GM18507 (cell line): ENCODE measurements at regions not wholly inside any gene's neighbourhood (a gene's known extent, or its start where the extent isn't known, plus 50 kb on each side); places are given as distances from the start of the nearest gene placed in this dataset.
"Not testable (repeated sequence)": the region's sequence is repeated elsewhere in the genome, so short reads cannot be mapped to it uniquely, and the experiment has no call there.

Experiments used
- DNase-seq: peaks from one replicate; pipeline ENCODE4 v3.0.0; 2011; ENCODE audit warnings: low read depth; ENCODE audit not compliant: insufficient read length; ENCODE audit errors: extremely low spot score
- FAIRE-seq: peaks from 2 replicates; lab custom pipeline; 2011; peaks lifted over from hg19 to GRCh38; lab: Jason Lieb, UNC

DNA sequence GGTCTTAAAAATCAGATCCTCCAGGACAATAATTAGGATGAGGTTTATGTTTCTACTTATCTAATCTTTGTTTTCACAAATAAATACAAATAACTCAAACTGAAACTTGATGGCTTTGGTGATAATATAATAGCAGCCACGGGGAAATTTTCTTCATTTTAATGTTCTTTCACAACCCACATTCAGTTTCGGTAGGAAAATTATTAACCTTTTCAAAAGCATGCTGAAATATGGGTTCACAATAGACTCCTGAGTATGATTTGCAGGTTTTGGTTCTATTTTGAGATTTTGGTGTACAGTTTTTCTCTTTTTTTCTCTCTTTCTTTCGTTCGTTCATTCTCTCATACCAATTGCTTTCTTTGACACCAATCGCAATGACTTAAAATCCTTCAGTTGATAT, 233.9 kb upstream of the PLGLB2 start:
- not testable (repeated sequence) for DNase-seq
- FAIRE-seq = peak; percentile 75

DNA sequence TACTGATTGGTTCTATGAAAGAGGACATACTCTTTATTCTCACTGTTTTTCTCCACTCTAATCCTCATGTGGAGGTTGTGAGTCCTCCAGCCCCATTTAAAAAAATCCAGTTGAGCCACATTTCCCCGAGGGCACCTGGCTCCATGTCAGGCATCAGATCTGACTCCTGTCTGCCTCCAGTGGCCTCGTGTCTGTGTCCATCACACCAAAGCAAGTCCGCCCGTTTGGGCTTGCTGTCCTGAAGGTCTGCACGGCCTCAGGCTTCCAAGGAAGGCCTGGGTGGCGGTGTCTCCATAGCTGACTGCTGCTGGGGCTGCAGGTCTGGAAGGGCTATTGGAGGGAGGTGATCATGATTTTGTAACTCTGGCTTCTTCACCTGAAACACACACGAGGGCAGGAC, 233.4 kb upstream of the PLGLB2 start:
- FAIRE-seq, DNase-seq: not testable (repeated sequence)

GRCh38 chr2:87515226-87515625, 232.7 kb upstream of the PLGLB2 start:
- FAIRE-seq, DNase-seq: not testable (repeated sequence)

DNA sequence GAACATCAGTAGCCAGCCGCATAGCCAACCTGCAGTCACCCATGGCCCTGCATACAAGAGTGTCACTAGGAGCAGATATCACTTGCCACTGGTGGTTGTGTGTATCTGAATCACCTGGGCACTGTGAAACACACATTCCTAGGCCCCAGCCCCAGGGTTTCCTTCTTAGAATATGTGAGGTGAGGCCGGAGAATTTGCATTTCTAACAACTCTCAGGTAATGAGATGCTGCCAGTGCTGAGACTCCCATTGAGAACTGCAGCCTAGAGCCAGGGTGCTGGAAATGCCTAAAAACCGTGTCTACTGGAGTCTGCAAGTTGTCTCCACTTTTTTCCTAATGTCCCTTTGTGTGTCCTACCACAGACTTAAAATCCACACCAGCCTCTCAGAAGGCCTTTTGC, 232.0 kb upstream of the PLGLB2 start:
- not testable (repeated sequence) for FAIRE-seq, DNase-seq

- not testable (repeated sequence) for FAIRE-seq, DNase-seq
Measured at GRCh38 chr2:87516369-87516967, 231.4 kb upstream of the PLGLB2 start.

GRCh38 chr2:87517438-87517837, 230.4 kb upstream of the PLGLB2 start:
- FAIRE-seq, DNase-seq: not testable (repeated sequence)

DNA sequence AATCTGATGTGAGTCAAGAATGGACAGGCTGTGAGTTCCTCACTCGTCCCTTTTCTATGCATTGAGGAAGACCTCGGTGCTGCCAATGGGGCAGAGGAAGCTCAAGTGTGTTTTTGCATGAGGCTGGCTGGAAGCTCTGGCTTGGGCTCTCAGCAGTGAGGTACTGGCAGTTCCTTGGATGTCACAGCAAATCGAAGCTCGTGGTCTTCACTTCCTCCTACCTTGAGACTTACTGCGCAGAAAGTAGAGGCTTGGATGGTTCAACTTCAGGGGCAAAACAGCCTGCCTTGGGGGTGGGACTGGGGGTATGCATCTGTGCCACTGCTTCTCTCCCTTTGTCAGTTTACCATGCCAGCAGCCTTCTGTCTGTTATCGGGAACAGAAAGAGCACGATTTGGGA, 229.8 kb upstream of the PLGLB2 start:
- FAIRE-seq = not testable (repeated sequence)

DNA sequence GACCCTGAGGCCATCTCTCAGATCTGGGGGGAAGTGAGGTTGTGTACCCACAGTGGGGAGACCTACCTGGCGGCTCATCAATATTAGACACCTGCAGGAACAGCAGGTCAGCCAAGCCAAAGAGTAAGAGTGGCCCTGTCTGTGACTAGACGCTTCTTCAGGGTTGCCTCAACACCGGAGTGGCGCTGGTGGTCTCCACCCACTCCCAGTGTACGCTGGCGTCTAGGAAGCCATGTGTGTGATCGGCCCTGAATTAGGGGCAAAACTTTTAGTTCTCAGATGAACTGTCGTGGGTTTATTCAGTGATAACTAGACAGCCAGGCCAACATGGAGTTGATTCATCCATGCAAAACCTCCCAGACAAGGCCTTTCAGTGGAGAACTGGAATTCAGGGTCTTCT, 229.3 kb upstream of the PLGLB2 start:
- not testable (repeated sequence) for FAIRE-seq, DNase-seq

More for the DNA sequence above, 229.8 kb upstream of the PLGLB2 start:
- DNase-seq = not testable (repeated sequence)

- FAIRE-seq = peak; percentile 70
- DNase-seq = not testable (repeated sequence)
Measured at GRCh38 chr2:87519158-87520011, 228.5 kb upstream of the PLGLB2 start.

DNA sequence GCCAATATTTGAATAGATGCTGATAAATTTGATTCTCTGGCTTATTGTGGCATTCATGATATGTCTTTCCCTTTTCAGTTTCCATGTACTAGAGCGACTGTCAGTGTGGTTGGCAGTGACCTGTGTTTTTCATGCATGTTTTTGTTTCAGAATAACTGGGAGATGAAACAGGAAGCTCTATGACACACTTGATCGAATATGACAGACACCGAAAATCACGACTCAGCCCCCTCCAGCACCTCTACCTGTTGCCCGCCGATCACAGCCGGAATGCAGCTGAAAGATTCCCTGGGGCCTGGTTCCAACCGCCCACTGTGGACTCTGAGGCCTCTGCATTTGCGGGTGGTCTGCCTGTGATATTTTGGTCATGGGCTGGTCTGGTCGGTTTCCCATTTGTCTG, 226.8 kb upstream of the PLGLB2 start:
- FAIRE-seq = peak; percentile 76
- DNase-seq = not testable (repeated sequence)

DNA sequence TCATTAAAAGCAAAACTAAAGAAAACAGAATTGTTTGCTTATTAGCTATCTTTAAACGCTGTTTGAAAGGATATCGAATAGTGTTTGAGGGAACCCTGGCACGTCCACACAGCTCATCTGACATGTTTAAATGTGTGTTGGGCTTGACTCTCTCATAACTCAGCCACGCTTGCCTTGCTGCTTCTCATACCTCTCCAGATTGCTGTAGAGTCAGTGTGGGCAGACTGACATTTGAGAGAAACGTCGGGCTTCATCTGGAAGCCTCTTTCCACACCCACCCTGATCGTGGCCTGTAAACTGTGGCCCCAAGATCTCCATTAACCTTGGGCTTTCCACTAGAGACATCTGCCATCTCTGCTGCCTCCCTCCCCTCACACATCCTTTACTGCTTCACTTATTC, 226.4 kb upstream of the PLGLB2 start:
- not testable (repeated sequence) for FAIRE-seq, DNase-seq

DNA sequence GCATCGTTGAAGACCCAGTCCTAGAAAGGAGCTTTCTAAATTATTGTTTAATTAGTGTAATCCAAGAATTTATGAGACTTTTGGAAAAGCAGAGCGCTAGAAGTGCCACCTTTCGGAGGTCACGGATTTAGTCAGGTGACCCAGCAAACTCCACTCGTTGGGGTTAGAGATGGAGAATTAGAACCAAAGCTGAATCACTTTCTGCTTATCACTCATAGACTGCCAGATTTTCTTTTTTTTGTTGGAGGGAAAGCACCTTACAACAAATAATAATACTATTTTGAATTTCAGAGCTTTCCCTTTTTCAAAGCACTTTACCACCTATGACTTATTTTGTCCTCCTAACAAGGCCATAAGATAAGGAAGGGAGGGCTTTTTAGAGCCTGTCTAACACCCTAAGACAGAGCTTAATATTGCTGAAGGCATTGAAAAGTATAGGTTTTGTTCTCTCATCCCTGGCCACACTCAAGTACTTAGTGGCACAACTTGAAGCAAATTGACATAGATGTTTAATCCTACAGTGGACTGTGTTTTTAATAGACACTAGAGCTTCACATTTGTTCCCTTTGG, 223.2 kb upstream of the PLGLB2 start:
- not testable (repeated sequence) for DNase-seq, FAIRE-seq

GRCh38 chr2:87525497-87525991, 222.3 kb upstream of the PLGLB2 start:
- peak; percentile 41 for FAIRE-seq
- not testable (repeated sequence) for DNase-seq

DNA sequence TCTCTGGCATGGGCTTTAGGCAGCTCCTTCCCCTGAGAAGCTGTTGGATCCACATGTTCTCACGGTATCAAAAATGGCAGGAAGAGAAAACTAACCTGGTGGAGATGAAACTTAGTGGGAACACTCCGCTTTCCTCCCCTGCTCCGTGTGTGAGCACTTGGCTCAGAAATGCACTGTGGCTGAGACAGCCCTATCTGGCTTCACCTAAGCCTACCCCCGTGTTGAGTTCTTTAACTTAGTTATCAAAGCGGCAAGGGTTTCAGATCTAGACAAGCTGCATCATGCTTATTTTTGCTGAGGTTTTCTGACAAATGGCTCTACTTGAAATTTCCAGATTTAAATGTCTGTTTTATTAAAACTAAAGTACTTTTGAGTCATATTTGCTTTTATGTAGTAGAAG, 221.6 kb upstream of the PLGLB2 start:
- not testable (repeated sequence) for DNase-seq, FAIRE-seq

GRCh38 chr2:87531968-87532715, 215.7 kb upstream of the PLGLB2 start:
- FAIRE-seq, DNase-seq: not testable (repeated sequence)

GRCh38 chr2:87533390-87534272, 214.3 kb upstream of the PLGLB2 start:
- not testable (repeated sequence) for FAIRE-seq, DNase-seq

DNA sequence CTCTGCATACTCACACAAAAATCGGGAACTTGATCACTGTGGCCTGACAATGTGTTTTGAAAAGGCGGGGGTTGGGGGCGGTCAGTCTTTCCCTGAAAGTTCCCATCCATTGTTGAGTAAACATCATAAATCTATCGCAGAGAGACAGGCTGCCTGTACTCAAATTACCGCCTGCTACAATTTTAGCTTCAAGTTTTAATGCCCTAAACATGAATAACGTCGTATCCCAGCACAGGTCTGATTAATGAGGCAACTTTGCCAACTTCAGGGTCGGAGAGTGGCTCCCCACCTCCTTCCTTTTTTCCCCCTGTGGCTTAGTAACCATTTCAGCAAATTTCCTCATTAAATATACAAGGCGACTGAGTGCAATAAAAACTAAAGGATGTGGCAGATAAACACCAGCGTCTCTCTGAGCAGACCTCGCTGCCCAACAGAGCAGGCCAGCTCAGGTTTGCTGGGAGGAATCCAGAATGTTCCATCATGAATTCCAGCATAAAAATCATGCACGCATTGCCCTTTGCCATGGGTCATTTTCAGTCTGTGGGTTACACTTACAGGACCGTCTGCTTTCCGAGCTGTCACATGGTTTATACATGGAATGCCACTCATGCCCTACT, 213.5 kb upstream of the PLGLB2 start:
- DNase-seq, FAIRE-seq: not testable (repeated sequence)

GRCh38 chr2:87536427-87536826, 211.5 kb upstream of the PLGLB2 start:
- not testable (repeated sequence) for DNase-seq, FAIRE-seq
